ENCODE measurements at regions not wholly inside any gene's neighbourhood (a gene's known extent, or its start where the extent isn't known, plus 50 kb on each side); places are given as distances from the start of the nearest gene placed in this dataset.

GRCh38 chr13:83622422-83622784 is 259.9 kb downstream of the SLITRK1 start:
- no peak for TF ChIP-seq CTCF (IDR thresholded peaks at IDR 0.05)
- ChIA-PET CTCF (no interaction called here), POLR2A (no interaction called here)
- H3K4me1 Mint-ChIP-seq, result no peaks in the 10 kb centered on the region
- ATAC-seq (ENCODE audit: low read depth) (no peak), DNase-seq (no peak)
- no peak overlapping the region for H3K4me3 Mint-ChIP-seq
- no peaks in the 10 kb centered on the region for H3K36me3 Mint-ChIP-seq (ENCODE audit: low read depth)
- H3K27me3 Mint-ChIP-seq, result no peaks in the 10 kb centered on the region
- peaks cover 6% of the 10 kb centered on the region for H3K9me3 Mint-ChIP-seq
- no peak overlapping the region for H3K27ac Mint-ChIP-seq
- intact Hi-C loops (cut with micrococcal nuclease), result no loop called here

DNA sequence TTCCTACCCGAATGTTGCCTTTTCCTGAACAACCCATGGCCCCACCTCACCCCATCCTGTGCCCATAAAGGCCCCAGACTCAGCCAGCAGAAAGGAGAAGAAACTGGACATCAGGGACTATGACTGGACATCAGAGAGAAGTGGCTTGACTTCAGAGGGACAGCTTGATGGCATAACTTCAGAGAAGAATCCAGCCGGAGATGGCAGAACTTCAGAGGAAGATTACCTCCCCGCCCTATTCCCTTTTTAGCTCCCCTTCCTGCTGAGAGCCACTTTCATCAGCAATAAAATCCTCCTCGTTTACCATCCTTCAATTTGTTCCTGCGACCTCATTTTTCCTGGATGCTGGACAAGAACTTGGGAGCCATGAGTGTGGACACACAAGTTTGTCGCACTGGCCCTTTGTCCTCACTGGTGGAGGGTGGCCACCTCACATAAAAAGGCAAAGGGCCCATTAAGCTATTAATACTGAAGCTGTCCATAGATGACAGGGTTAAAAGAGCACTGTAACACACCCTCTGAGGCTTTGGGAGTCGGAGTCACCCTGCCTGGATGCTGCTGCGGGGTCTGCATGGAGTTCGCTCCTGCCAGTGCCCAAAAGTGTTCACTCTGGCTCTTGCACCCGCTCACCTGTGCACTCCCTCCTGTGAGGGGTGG is 260.4 kb downstream of the SLITRK1 start:
- Mint-ChIP-seq H3K36me3 (ENCODE audit: low read depth) (no peaks in the 10 kb centered on the region), H3K4me3 (no peak overlapping the region), H3K27me3 (no peaks in the 10 kb centered on the region), H3K9me3 (peaks cover 6% of the 10 kb centered on the region), H3K4me1 (no peaks in the 10 kb centered on the region), H3K27ac (no peak overlapping the region)
- TF ChIP-seq CTCF (IDR thresholded peaks at IDR 0.05), result no peak
- DNase-seq, result no peak
- ChIA-PET CTCF (no interaction called here), POLR2A (no interaction called here)
- intact Hi-C loops (cut with micrococcal nuclease), result no loop called here
- no peak for ATAC-seq (ENCODE audit: low read depth)

GRCh38 chr13:83620530-83621220 is 261.6 kb downstream of the SLITRK1 start:
- H3K27ac Mint-ChIP-seq, result no peak overlapping the region
- peaks cover 3% of the 10 kb centered on the region for H3K9me3 Mint-ChIP-seq
- H3K27me3 Mint-ChIP-seq, result no peaks in the 10 kb centered on the region
- TF ChIP-seq CTCF (IDR thresholded peaks at IDR 0.05), result no peak
- ChIA-PET CTCF (no interaction called here), POLR2A (no interaction called here)
- DNase-seq, result no peak
- no peaks in the 10 kb centered on the region for H3K36me3 Mint-ChIP-seq (ENCODE audit: low read depth)
- no peak overlapping the region for H3K4me3 Mint-ChIP-seq
- intact Hi-C loops (cut with micrococcal nuclease), result no loop called here
- ATAC-seq (ENCODE audit: low read depth), result no peak
- H3K4me1 Mint-ChIP-seq, result no peaks in the 10 kb centered on the region

DNA sequence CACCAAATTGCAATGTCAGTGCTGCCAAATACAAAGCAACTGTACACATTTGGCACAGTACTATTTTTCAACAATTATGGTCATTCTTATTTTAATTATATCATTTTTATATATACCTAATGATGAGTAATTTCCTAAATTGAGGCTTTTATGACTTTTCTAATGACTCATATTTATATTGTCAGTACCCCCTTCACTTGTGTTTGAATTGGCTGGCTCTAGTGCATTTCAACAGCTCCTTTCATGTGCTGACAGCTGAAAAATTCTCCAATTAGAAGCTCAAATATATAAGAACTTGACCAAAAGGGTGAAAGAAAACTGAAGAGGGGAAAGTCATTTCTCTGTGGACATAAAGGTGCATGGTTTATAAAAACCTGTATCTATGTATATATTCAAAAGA is 263.3 kb downstream of the SLITRK1 start:
- Mint-ChIP-seq H3K4me3 (no peak overlapping the region), H3K4me1 (no peaks in the 10 kb centered on the region), H3K36me3 (ENCODE audit: low read depth) (no peaks in the 10 kb centered on the region), H3K27ac (no peak overlapping the region), H3K27me3 (no peaks in the 10 kb centered on the region), H3K9me3 (peaks cover 5% of the 10 kb centered on the region)
- DNase-seq (no peak), ATAC-seq (ENCODE audit: low read depth) (no peak)
- intact Hi-C loops (cut with micrococcal nuclease), result no loop called here
- no peak for TF ChIP-seq CTCF (IDR thresholded peaks at IDR 0.05)
- CTCF ChIA-PET, result no interaction called here
- POLR2A ChIA-PET, result no interaction called here

GRCh38 chr13:83613524-83613923 is 268.8 kb downstream of the SLITRK1 start:
- ATAC-seq (ENCODE audit: low read depth) (no peak), DNase-seq (no peak)
- Mint-ChIP-seq H3K4me3 (no peak overlapping the region), H3K27ac (no peak overlapping the region), H3K9me3 (peaks cover 4% of the 10 kb centered on the region), H3K27me3 (no peaks in the 10 kb centered on the region), H3K4me1 (no peaks in the 10 kb centered on the region), H3K36me3 (ENCODE audit: low read depth) (no peaks in the 10 kb centered on the region)
- ChIA-PET CTCF (no interaction called here), POLR2A (no interaction called here)
- no peak for TF ChIP-seq CTCF (IDR thresholded peaks at IDR 0.05)
- intact Hi-C loops (cut with micrococcal nuclease), result no loop called here
